PFSK-1 (cell line): ENCODE measurements at regions not wholly inside any gene's neighbourhood (a gene's known extent, or its start where the extent isn't known, plus 50 kb on each side); places are given as distances from the start of the nearest gene placed in this dataset.

ENCODE experiments used
- FOXP2 ChIP-seq: optimal IDR thresholded peaks from 2 replicates; pipeline ENCODE3; 2011; ENCODE audit warnings: borderline replicate concordance, control low read depth, inconsistent platforms; ENCODE audit not compliant: insufficient read depth; ENCODE audit errors: extremely low read length, extremely low read depth
- POLR2AphosphoS5 ChIP-seq: IDR thresholded peaks from 2 replicates; pipeline ENCODE4 v1.6.1; 2012; ENCODE audit warnings: low read depth, mild to moderate bottlenecking, control low read depth, low read length, moderate library complexity
- REST ChIP-seq, 2 experiments: IDR thresholded peaks; 2 replicates each; pipeline versions ENCODE4 v1.6.1 to v1.8.0; 2011 to 2012; ENCODE audit warnings: low read depth in 2 of 2, low read length in 2 of 2, control low read depth in 1 of 2, inconsistent platforms in 1 of 2, mild to moderate bottlenecking in 1 of 2, moderate library complexity in 1 of 2; ENCODE audit not compliant: insufficient read depth in 1 of 2
- SIN3A ChIP-seq: IDR thresholded peaks from 2 replicates; pipeline ENCODE4 v1.6.1; 2012; ENCODE audit warnings: mild to moderate bottlenecking, low read length, moderate library complexity, borderline replicate concordance; ENCODE audit not compliant: insufficient read depth
- TAF1 ChIP-seq: IDR thresholded peaks from 2 replicates; pipeline ENCODE4 v1.6.1; 2012; ENCODE audit warnings: low read length, control low read depth, borderline replicate concordance; ENCODE audit not compliant: insufficient read depth

- TF ChIP-seq TAF1 (no peak), REST (IDR thresholded peaks at IDR 0.05; ENCODE audit: insufficient read depth in 1 of 2, low read depth in 2 of 2, low read length in 2 of 2) (no peak), FOXP2 (no peak), SIN3A (no peak), POLR2AphosphoS5 (no peak)
Observed at GRCh38 chr12:41835556-41835955, 309.1 kb downstream of the GXYLT1 start.

DNA sequence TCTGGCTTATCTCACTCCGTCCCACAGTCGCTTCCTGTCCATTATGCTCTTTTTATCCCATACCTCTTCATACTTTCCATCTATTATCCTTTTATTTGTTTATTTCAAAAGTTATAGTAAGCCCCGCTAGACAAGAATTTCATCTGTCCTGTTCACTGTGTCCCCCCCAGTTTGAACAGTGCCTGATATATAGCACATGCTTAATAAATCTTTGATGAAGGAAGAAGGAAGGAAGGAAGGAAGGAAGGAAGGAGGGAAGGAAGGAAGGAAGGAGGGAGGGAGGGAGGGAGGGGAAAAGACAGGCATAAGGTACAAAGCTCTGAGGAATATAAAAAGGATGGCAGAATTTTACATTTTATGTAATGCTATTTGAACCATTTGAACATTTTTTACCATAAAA is 324.7 kb downstream of the GXYLT1 start:
- TF ChIP-seq TAF1: no peak

GRCh38 chr12:41804026-41804425 is 340.6 kb downstream of the GXYLT1 start:
- TF ChIP-seq REST (IDR thresholded peaks at IDR 0.05; ENCODE audit: insufficient read depth in 1 of 2, low read depth in 2 of 2, low read length in 2 of 2) (no peak), POLR2AphosphoS5 (no peak)

GRCh38 chr12:41802803-41803202 is 341.9 kb downstream of the GXYLT1 start:
- no peak for TF ChIP-seq POLR2AphosphoS5
- TF ChIP-seq TAF1: no peak
- TF ChIP-seq SIN3A: no peak
- TF ChIP-seq REST (IDR thresholded peaks at IDR 0.05; ENCODE audit: insufficient read depth in 1 of 2, low read depth in 2 of 2, low read length in 2 of 2): no peak
- TF ChIP-seq FOXP2: no peak

DNA sequence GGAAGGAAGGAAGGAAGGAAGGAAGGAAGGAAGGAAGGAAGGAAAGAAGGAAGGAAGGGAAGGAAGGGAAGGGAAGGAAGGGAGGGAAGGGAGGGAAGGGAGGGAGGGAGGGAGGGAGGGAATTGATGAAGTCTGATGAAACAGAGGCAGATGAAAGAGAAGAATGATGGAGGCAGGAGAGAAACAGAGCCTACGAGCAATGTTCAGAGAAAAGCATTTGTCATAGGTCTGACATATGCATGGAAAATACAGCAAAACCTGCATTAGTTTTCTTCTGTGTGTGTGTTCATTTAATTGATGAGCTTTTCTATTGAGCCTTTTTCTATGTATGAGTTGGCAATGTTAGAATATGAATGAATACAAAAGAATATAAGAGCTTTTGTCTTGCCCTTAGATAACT is 343.4 kb downstream of the GXYLT1 start:
- no peak for TF ChIP-seq REST (IDR thresholded peaks at IDR 0.05; ENCODE audit: insufficient read depth in 1 of 2, low read depth in 2 of 2, low read length in 2 of 2)

DNA sequence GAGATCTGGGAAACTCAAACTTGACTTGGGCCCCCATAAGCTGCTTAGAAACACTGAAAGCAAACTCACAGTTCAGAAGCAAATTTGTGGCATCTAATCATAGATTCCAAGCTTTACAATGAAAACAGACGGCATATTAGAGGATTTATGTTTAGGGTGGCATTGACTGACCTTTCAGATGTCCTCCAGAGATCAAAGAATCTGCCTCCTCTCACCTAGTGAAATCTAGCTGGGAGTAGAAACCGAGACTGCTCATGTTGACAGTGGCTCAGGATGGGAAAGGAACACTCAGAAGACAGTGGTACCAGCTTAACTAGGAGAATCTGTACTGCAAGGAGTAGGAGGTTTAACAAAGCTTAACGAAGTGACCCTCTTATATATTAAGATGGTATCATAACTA is 345.0 kb downstream of the GXYLT1 start:
- TF ChIP-seq POLR2AphosphoS5 (no peak), REST (IDR thresholded peaks at IDR 0.05; ENCODE audit: insufficient read depth in 1 of 2, low read depth in 2 of 2, low read length in 2 of 2) (no peak), TAF1 (no peak), SIN3A (no peak)
